ENCODE measurements at regions not wholly inside any gene's neighbourhood (a gene's known extent, or its start where the extent isn't known, plus 50 kb on each side); places are given as distances from the start of the nearest gene placed in this dataset.

GRCh38 chr17:72205357-72205756, 84.5 kb downstream of the SOX9 start:
- Histone ChIP-seq H3K4me2 (ENCODE audit: insufficient read depth, low read length) (no peak overlapping the region), H3K27ac (ENCODE audit: insufficient read depth, low read depth, low read length) (no peak overlapping the region), H3K27me3 (ENCODE audit: control insufficient read depth in 2 of 2, insufficient read depth in 2 of 2, low read length in 2 of 2) (no peaks in the 10 kb centered on the region), H3K36me3 (ENCODE audit: control insufficient read depth in 2 of 2, extremely low read depth in 1 of 2, insufficient read depth in 2 of 2, low read length in 2 of 2) (no peaks in the 10 kb centered on the region), H3K9me3 (replicated peaks; ENCODE audit: control insufficient read depth, insufficient read depth, low read length) (peaks cover 2% of the 10 kb centered on the region), H3K9ac (replicated peaks; ENCODE audit: extremely low read depth, insufficient read depth, low read length) (no peak overlapping the region), H3K4me3 (replicated peaks in 1 of 3; ENCODE audit: insufficient read depth in 1 of 3, low read depth in 1 of 3, low read length in 3 of 3) (no peak overlapping the region), H3K79me2 (ENCODE audit: control insufficient read depth, insufficient read depth, low read length) (no peaks in the 10 kb centered on the region), H3K4me1 (ENCODE audit: control insufficient read depth, extremely low read depth, insufficient read depth, low read length) (no peaks in the 10 kb centered on the region), H3K9me1 (replicated peaks; ENCODE audit: control insufficient read depth, extremely low read depth, insufficient read depth, low read length) (no peaks in the 10 kb centered on the region), H2AFZ (ENCODE audit: low read depth, low read length) (no peak overlapping the region), H4K20me1 (replicated peaks; ENCODE audit: control insufficient read depth, extremely low read depth, insufficient read depth, low read length) (no peaks in the 10 kb centered on the region)
- intact Hi-C loops (cut with micrococcal nuclease), result no loop called here
- ChIA-PET CTCF (no interaction called here), POLR2A (no interaction called here)
- no TSS peak for BruUV-seq (replicated peaks)
- TF ChIP-seq, protein P1, sequence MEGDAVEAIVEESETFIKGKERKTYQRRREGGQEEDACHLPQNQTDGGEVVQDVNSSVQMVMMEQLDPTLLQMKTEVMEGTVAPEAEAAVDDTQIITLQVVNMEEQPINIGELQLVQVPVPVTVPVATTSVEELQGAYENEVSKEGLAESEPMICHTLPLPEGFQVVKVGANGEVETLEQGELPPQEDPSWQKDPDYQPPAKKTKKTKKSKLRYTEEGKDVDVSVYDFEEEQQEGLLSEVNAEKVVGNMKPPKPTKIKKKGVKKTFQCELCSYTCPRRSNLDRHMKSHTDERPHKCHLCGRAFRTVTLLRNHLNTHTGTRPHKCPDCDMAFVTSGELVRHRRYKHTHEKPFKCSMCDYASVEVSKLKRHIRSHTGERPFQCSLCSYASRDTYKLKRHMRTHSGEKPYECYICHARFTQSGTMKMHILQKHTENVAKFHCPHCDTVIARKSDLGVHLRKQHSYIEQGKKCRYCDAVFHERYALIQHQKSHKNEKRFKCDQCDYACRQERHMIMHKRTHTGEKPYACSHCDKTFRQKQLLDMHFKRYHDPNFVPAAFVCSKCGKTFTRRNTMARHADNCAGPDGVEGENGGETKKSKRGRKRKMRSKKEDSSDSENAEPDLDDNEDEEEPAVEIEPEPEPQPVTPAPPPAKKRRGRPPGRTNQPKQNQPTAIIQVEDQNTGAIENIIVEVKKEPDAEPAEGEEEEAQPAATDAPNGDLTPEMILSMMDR (IDR thresholded peaks at IDR 0.05; ENCODE audit: extremely low read depth in 1 of 2, insufficient read depth in 1 of 2, low read depth in 1 of 2, low read length in 2 of 2), result no peak
- TF ChIP-seq POLR2AphosphoS5 (IDR thresholded peaks at IDR 0.05; ENCODE audit: insufficient read depth, low read depth, low read length) (no peak), MYC (IDR thresholded peaks at IDR 0.05; ENCODE audit: low read depth, low read length) (no peak), EZH2 (IDR thresholded peaks at IDR 0.05; ENCODE audit: borderline replicate concordance, low read depth, low read length, severe bottlenecking) (no peak), JUN (IDR thresholded peaks at IDR 0.05; ENCODE audit: borderline replicate concordance, insufficient read depth, insufficient read length, low read depth) (no peak), FOS (IDR thresholded peaks at IDR 0.05; ENCODE audit: borderline replicate concordance, insufficient read depth, low read length) (no peak), POLR2A (IDR thresholded peaks at IDR 0.05; ENCODE audit: low read depth, low read length) (no peak), GATA2 (IDR thresholded peaks at IDR 0.05; ENCODE audit: insufficient read depth, insufficient read length, low read depth, low read length) (no peak)
- TF ChIP-seq, protein P2, sequence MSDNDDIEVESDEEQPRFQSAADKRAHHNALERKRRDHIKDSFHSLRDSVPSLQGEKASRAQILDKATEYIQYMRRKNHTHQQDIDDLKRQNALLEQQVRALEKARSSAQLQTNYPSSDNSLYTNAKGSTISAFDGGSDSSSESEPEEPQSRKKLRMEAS (IDR thresholded peaks at IDR 0.05; ENCODE audit: insufficient read depth, insufficient read length), result no peak
- dilution Hi-C loops (cut with MboI; ENCODE audit: extremely low pct_ligation_motif_present, low sequenced_read_pairs), result no loop called here
- no peak for DNase-seq (ENCODE audit: low read depth, low spot score)
- FAIRE-seq, result no peak
